IMR-90 (cell line): ENCODE measurements at regions not wholly inside any gene's neighbourhood (a gene's known extent, or its start where the extent isn't known, plus 50 kb on each side); places are given as distances from the start of the nearest gene placed in this dataset.

ENCODE experiments used
- ATAC-seq: fragments of 200-7000 bp; cut with Tn5 transposase; 2 replicates; pipeline ENCODE4 v1.9.1; 2020; ENCODE audit warnings: low read depth, mild to moderate bottlenecking, moderate library complexity
- BruUV-seq: library from RNA; stranded (reverse); fragments of 400-500 nt; replicated peaks from 2 replicates; lab custom pipeline; 2021; lab: Mats Ljungman, UMichigan
- CTCF ChIA-PET: fragments of 300-600 bp; formaldehyde crosslinking; extraction: SDS; loops from one replicate; lab custom pipeline; 2021; ENCODE audit warnings: antibody characterized with exemption; lab: Yijun Ruan, JAX
- POLR2A ChIA-PET: fragments of 300-600 bp; sonication (Branson Sonifier 250); formaldehyde crosslinking; loops from one replicate; lab custom pipeline; 2022; ENCODE audit warnings: antibody characterized with exemption; ENCODE audit not compliant: unreplicated experiment; lab: Charles Lee
- DNase-seq: peaks from one replicate; pipeline ENCODE4 v3.0.0; 2013
- H2AFZ ChIP-seq: replicated peaks from 2 replicates; pipeline ENCODE3; 2013; ENCODE audit warnings: low read length, mild to moderate bottlenecking; ENCODE audit not compliant: poor library complexity
- H2AK5ac ChIP-seq: 2 replicates; pipeline ENCODE4 v1.6.1; 2013; ENCODE audit warnings: low read depth, low read length, inconsistent platforms
- H2AK9ac ChIP-seq: replicated peaks from 2 replicates; pipeline ENCODE3; 2013; ENCODE audit warnings: mild to moderate bottlenecking, low read depth, low read length, moderate library complexity; ENCODE audit not compliant: poor library complexity
- H2BK120ac ChIP-seq: 2 replicates; pipeline ENCODE4 v1.6.1; 2013; ENCODE audit warnings: low read depth, low read length, inconsistent platforms
- H2BK15ac ChIP-seq: 3 replicates; pipeline ENCODE4 v1.6.1; 2013; ENCODE audit warnings: low read depth, low read length, inconsistent platforms
- H2BK20ac ChIP-seq: 2 replicates; pipeline ENCODE4 v1.6.1; 2013; ENCODE audit warnings: low read depth, mild to moderate bottlenecking, inconsistent platforms, low read length, moderate library complexity
- H2BK5ac ChIP-seq: 2 replicates; pipeline ENCODE4 v1.6.1; 2013; ENCODE audit warnings: mild to moderate bottlenecking, low read depth, low read length, inconsistent platforms; ENCODE audit not compliant: poor library complexity, severe bottlenecking
- H3K14ac ChIP-seq: replicated peaks from 2 replicates; pipeline ENCODE4 v1.6.1; 2013; ENCODE audit warnings: low read depth, low read length, inconsistent platforms
- H3K18ac ChIP-seq: 2 replicates; pipeline ENCODE4 v1.6.1; 2013; ENCODE audit warnings: low read depth, low read length, control low read depth
- H3K23ac ChIP-seq: 2 replicates; pipeline ENCODE4 v1.6.1; 2013; ENCODE audit warnings: low read depth, low read length, inconsistent platforms
- H3K27ac ChIP-seq: 2 replicates; pipeline ENCODE4 v1.5.1; 2013; ENCODE audit warnings: mild to moderate bottlenecking, control low read depth, low read length; ENCODE audit not compliant: insufficient read depth
- H3K27me3 ChIP-seq: 2 replicates; pipeline ENCODE4 v1.6.1; 2013; ENCODE audit warnings: low read length; ENCODE audit not compliant: control insufficient read depth, insufficient read depth
- H3K36me3 ChIP-seq: 2 replicates; pipeline ENCODE4 v1.6.1; 2013; ENCODE audit warnings: low read length, mixed read lengths; ENCODE audit not compliant: control insufficient read depth, insufficient read depth
- H3K4ac ChIP-seq: 2 replicates; pipeline ENCODE4 v1.6.1; 2013; ENCODE audit warnings: low read depth, low read length, inconsistent platforms
- H3K4me1 ChIP-seq: 2 replicates; pipeline ENCODE4 v1.6.1; 2013; ENCODE audit warnings: low read length, mixed read lengths; ENCODE audit not compliant: control insufficient read depth, insufficient read depth
- H3K4me2 ChIP-seq: 2 replicates; pipeline ENCODE4 v1.6.1; 2013; ENCODE audit warnings: low read depth, mild to moderate bottlenecking, control low read depth, low read length, moderate library complexity
- H3K4me3 ChIP-seq: 2 replicates; pipeline ENCODE4 v1.5.1; 2013; ENCODE audit warnings: low read depth, mild to moderate bottlenecking, control low read depth, low read length, moderate library complexity; ENCODE audit not compliant: insufficient read depth
- H3K56ac ChIP-seq: 2 replicates; pipeline ENCODE4 v1.6.1; 2013; ENCODE audit warnings: low read length, inconsistent platforms; ENCODE audit not compliant: insufficient read depth; ENCODE audit errors: extremely low read depth
- H3K79me1 ChIP-seq, 2 experiments: 2 replicates each; pipeline ENCODE4 v1.6.1; 2013; ENCODE audit warnings: low read length in 2 of 2, inconsistent platforms in 1 of 2, low read depth in 1 of 2
- H3K9ac ChIP-seq: 2 replicates; pipeline ENCODE4 v1.6.1; 2013; ENCODE audit warnings: low read depth, low read length, control low read depth
- H3K9me1 ChIP-seq: 2 replicates; pipeline ENCODE4 v1.6.1; 2013; ENCODE audit warnings: low read length, inconsistent platforms; ENCODE audit not compliant: insufficient read depth
- H3K9me3 ChIP-seq: 2 replicates; pipeline ENCODE4 v1.6.1; 2013; ENCODE audit warnings: low read length; ENCODE audit not compliant: control insufficient read depth, insufficient read depth
- H4K20me1 ChIP-seq: 2 replicates; pipeline ENCODE4 v1.6.1; 2013; ENCODE audit warnings: low read length, inconsistent platforms; ENCODE audit not compliant: insufficient read depth
- H4K5ac ChIP-seq: 2 replicates; pipeline ENCODE4 v1.6.1; 2013; ENCODE audit warnings: mild to moderate bottlenecking, low read depth, low read length, control low read depth
- H4K8ac ChIP-seq, 2 experiments: 2 replicates each; pipeline ENCODE4 v1.6.1; 2013; ENCODE audit warnings: low read depth in 2 of 2, low read length in 2 of 2, control low read depth in 1 of 2, inconsistent platforms in 1 of 2
- H4K91ac ChIP-seq: 2 replicates; pipeline ENCODE4 v1.6.1; 2013; ENCODE audit warnings: low read depth, low read length, inconsistent platforms; ENCODE audit not compliant: insufficient read depth
- POLR2A ChIP-seq: IDR thresholded peaks from 2 replicates; pipeline ENCODE4 v1.6.1; 2012; ENCODE audit warnings: mild to moderate bottlenecking, low read depth, low read length
- RFX5 ChIP-seq: IDR thresholded peaks from 2 replicates; pipeline ENCODE4 v1.8.0; 2012; ENCODE audit warnings: low read depth, mild to moderate bottlenecking, low read length, moderate library complexity
- WGBS, 2 experiments: methylation state at CpG; one replicate each; pipeline versions ENCODE4 v1.1.5 to v1.1.7; 2013; ENCODE audit warnings: missing lambda C conversion rate in 2 of 2; ENCODE audit not compliant: insufficient read length in 1 of 2; ENCODE audit errors: extremely low coverage in 2 of 2; 5-methylcytosine and 5-hydroxymethylcytosine counted together
- dilution Hi-C: fragments of 300-500 bp; cut with HindIII; formaldehyde crosslinking; loops from one replicate; pipeline ENCODE4 v1.14.3; 2018; ENCODE audit warnings: low sequenced_read_pairs; ENCODE audit not compliant: unreplicated experiment
- in situ Hi-C: fragments of 300-500 bp; cut with MboI; formaldehyde crosslinking; loops from 3 replicates; pipeline ENCODE4 v1.14.3; 2019; ENCODE audit warnings: low sequenced_read_pairs, inconsistent platforms, mixed read lengths
- intact Hi-C: fragments of 100-400 bp; cut with micrococcal nuclease; formaldehyde crosslinking; loops from 2 replicates; pipeline ENCODE4 v1.10.0; 2022

DNA sequence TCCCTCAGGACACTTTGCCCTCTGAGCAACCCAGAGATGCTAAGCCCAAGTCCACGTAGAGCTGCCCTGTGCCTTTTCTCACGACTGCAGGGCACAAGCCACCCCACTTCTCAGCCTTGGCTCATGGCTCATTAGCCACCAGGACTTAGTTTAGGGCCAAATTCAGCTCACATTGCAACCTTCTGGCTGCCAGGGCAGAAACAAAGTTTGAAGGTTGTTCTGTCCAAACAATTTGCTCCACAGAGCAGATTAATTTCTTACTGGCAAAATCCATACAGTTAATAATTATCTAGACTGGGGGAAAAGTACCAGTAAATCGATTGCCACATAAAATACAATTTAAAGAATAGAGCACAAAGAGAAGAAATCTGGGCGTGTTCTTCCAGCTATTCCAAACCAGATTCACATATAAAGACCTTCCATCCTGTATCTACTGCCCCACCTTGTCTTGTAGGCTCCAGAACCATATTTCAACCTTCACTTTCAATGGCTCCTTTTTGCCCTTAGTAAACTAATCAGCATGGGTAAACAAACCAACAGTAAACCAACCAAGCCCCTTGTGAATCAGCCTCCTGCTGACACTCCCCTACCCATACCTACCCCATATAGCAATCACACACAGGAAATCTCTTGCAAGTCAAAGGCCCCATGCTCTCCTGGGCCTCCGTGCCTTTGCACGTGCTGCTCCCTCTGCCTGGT is 101.9 kb downstream of the QRSL1 start:
- H3K79me1 ChIP-seq = no peaks in the 10 kb centered on the region
- no TSS peak for BruUV-seq

More for the DNA sequence above, 101.9 kb downstream of the QRSL1 start:
- Histone ChIP-seq H4K5ac (no peak overlapping the region), H3K14ac (no peak overlapping the region), H3K4me3 (no peak overlapping the region), H3K4me2 (no peak overlapping the region), H2BK15ac (no peak overlapping the region), H2AK5ac (no peak overlapping the region), H3K27ac (no peak overlapping the region), H4K91ac (no peak overlapping the region), H2AK9ac (no peak overlapping the region), H3K9me3 (no peaks in the 10 kb centered on the region), H3K23ac (no peak overlapping the region), H3K4me1 (no peaks in the 10 kb centered on the region), H3K9ac (no peak overlapping the region), H3K27me3 (peaks cover 13% of the 10 kb centered on the region), H3K36me3 (no peaks in the 10 kb centered on the region), H3K18ac (no peak overlapping the region), H2BK20ac (no peak overlapping the region), H2BK120ac (no peak overlapping the region), H3K4ac (no peak overlapping the region), H4K8ac (no peak overlapping the region), H2BK5ac (no peak overlapping the region), H2AFZ (no peak overlapping the region), H4K20me1 (no peaks in the 10 kb centered on the region), H3K56ac (no peak overlapping the region), H3K9me1 (no peaks in the 10 kb centered on the region)
- dilution Hi-C loops (no loop called here), intact Hi-C loops (no loop called here), in situ Hi-C loops (no loop called here)
- POLR2A ChIA-PET = no interaction called here
- DNase-seq (no peak), ATAC-seq (no peak)
- TF ChIP-seq POLR2A = no peak
- no peak for TF ChIP-seq RFX5
- CTCF ChIA-PET = no interaction called here
- 36% methylated on average over 5 of the region's 6 CpGs; no CpG with 5 or more reads in 1 of the 2 experiments for WGBS, 2 experiments
